Activated CD8-positive, alpha-beta memory T cell treated with anti-CD3 and anti-CD28 coated beads, Interleukin-2, amount 50 U/mL, for 48 hours (primary cell): ENCODE measurements at regions not wholly inside any gene's neighbourhood (a gene's known extent, or its start where the extent isn't known, plus 50 kb on each side); places are given as distances from the start of the nearest gene placed in this dataset.

Experiments used
- DNase-seq: peaks from one replicate; pipeline ENCODE4 v3.0.0-alpha.2; 2020

DNA sequence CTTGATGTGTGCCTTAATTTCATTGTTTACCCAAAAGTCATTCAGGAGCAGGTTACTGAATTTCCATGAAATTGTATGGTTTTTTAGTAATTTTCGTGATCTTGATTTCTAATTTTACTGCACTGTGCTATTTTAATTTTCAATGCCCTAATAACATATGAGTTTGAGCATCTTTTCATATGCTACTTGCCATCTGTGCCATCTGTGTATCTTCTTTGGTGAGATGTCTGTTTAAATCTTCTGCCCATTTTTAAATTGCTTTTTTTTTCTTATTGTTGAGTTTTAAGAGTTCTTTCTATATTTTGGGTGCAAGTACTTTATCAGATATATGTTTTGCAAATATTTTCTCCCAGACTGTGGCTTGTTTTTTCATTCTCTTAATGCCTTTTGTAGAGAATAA, 165.9 kb downstream of the ST6GAL2 start:
- no peak for DNase-seq

- DNase-seq: no peak
Measured at GRCh38 chr2:106724301-106724794, 161.6 kb downstream of the ST6GAL2 start.

DNA sequence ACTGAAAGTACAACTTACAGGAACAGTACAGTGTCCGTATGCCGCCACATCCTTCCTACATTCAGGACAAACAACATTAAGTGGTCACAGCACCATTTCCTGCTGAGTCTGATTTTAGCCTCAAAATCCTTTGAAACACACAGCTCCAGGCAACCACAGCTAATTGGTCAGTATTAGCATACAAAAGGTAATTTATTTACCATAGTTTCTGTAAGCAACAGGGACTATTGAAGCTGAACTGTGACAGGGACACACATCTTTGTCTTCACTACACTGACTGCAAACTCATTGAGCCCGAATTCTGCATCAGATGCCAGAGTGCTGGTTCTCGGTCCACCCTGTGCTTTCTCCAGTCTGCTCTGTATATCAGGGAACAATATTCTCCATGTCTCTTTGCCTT, 151.8 kb downstream of the ST6GAL2 start:
- no peak for DNase-seq

DNA sequence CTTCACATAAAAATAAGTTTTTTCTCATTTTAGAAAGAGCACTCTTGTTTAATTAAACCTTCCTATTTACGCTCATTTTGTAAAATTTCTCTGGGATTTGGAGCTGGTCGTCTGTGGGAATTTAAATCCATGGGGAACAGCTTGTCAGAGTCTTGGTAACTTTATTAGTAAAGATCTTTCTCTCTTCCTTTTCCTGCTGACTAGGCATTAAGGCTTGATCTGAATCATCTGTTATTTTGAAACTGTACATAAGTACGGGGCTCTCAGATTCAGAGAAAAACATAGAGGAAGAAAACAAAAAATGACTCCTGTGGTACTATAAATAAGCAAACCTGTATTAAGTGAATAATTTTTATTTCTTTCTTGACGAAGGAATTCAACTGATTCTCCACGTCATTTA, 150.2 kb downstream of the ST6GAL2 start:
- no peak for DNase-seq

GRCh38 chr2:106736221-106736620, 149.7 kb downstream of the ST6GAL2 start:
- no peak for DNase-seq

GRCh38 chr2:106745468-106745867, 140.5 kb downstream of the ST6GAL2 start:
- DNase-seq: no peak

DNA sequence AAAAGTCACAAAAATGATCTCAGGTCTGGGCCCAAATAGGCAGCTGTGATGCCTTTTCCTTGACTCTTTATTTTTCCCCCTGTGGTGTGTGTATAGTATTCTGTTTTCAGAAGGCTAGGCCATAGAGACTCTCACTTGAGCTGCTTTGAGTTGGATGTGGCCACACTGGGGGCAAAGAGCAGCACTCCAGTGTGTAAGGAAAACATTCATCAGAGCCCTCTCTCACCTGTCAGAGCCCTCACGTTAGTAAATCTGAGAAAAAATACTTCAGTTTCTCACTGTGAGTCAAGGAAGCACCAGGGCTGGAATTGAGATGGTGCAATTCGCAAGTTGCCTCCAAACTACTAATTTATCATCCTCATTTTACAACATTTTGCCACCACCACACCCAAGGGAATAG, 136.1 kb downstream of the ST6GAL2 start:
- DNase-seq: no peak
